ENCODE measurements at regions not wholly inside any gene's neighbourhood (a gene's known extent, or its start where the extent isn't known, plus 50 kb on each side); places are given as distances from the start of the nearest gene placed in this dataset.

- Histone ChIP-seq H3K36me3 (no peaks in the 10 kb centered on the region), H3K4me1 (replicated peaks) (no peaks in the 10 kb centered on the region), H3K4me3 (no peak overlapping the region), H3K27me3 (replicated peaks; ENCODE audit: insufficient read depth) (no peaks in the 10 kb centered on the region), H3K9me3 (no peaks in the 10 kb centered on the region), H3K27ac (no peak overlapping the region)
- no peak for DNase-seq (ENCODE audit: low spot score)
- 57% methylated on average over 2 of the region's 2 CpGs for WGBS
- TF ChIP-seq POLR2AphosphoS5 (IDR thresholded peaks at IDR 0.05) (no peak), POLR2A (IDR thresholded peaks at IDR 0.05) (no peak), CTCF (IDR thresholded peaks at IDR 0.05) (no peak)
- intact Hi-C loops (cut with DNase I) = no loop called here
Measured at GRCh38 chr9:99557816-99558215, 263.9 kb upstream of the NR4A3 start.

- intact Hi-C loops (cut with DNase I) = no loop called here
- Histone ChIP-seq H3K4me3 (no peak overlapping the region), H3K9me3 (no peaks in the 10 kb centered on the region), H3K4me1 (replicated peaks) (no peaks in the 10 kb centered on the region), H3K27ac (no peak overlapping the region), H3K27me3 (replicated peaks; ENCODE audit: insufficient read depth) (no peaks in the 10 kb centered on the region), H3K36me3 (no peaks in the 10 kb centered on the region)
- no peak for DNase-seq (ENCODE audit: low spot score)
- 40% methylated on average over 1 of the region's 1 CpG for WGBS
- no peak for TF ChIP-seq CTCF (IDR thresholded peaks at IDR 0.05)
- TF ChIP-seq POLR2A (IDR thresholded peaks at IDR 0.05) = no peak
- TF ChIP-seq POLR2AphosphoS5 (IDR thresholded peaks at IDR 0.05) = no peak
Measured at GRCh38 chr9:99559776-99560175, 261.9 kb upstream of the NR4A3 start.

GRCh38 chr9:99560561-99560960, 261.1 kb upstream of the NR4A3 start:
- Histone ChIP-seq H3K9me3 (no peaks in the 10 kb centered on the region), H3K27me3 (replicated peaks; ENCODE audit: insufficient read depth) (no peaks in the 10 kb centered on the region), H3K36me3 (no peaks in the 10 kb centered on the region), H3K4me1 (replicated peaks) (no peaks in the 10 kb centered on the region), H3K4me3 (no peak overlapping the region), H3K27ac (no peak overlapping the region)
- intact Hi-C loops (cut with DNase I) = no loop called here
- TF ChIP-seq POLR2A (IDR thresholded peaks at IDR 0.05) (no peak), CTCF (IDR thresholded peaks at IDR 0.05) (no peak), POLR2AphosphoS5 (IDR thresholded peaks at IDR 0.05) (no peak)
- DNase-seq (ENCODE audit: low spot score) = no peak

GRCh38 chr9:99561509-99561917, 260.2 kb upstream of the NR4A3 start:
- H3K4me3 ChIP-seq = no peak overlapping the region
- H3K27ac ChIP-seq = no peak overlapping the region
- H3K9me3 ChIP-seq = no peaks in the 10 kb centered on the region
- TF ChIP-seq CTCF (IDR thresholded peaks at IDR 0.05) (no peak), POLR2A (IDR thresholded peaks at IDR 0.05) (no peak), POLR2AphosphoS5 (IDR thresholded peaks at IDR 0.05) (no peak)
- no peak for DNase-seq (ENCODE audit: low spot score)
- H3K27me3 ChIP-seq (replicated peaks; ENCODE audit: insufficient read depth) = no peaks in the 10 kb centered on the region
- intact Hi-C loops (cut with DNase I) = no loop called here
- WGBS = 91% methylated on average over 2 of the region's 2 CpGs
- no peaks in the 10 kb centered on the region for H3K4me1 ChIP-seq (replicated peaks)
- H3K36me3 ChIP-seq = no peaks in the 10 kb centered on the region

- intact Hi-C loops (cut with DNase I) = no loop called here
- Histone ChIP-seq H3K27ac (no peak overlapping the region), H3K36me3 (no peaks in the 10 kb centered on the region), H3K9me3 (no peaks in the 10 kb centered on the region), H3K4me3 (no peak overlapping the region), H3K4me1 (replicated peaks) (no peaks in the 10 kb centered on the region), H3K27me3 (replicated peaks; ENCODE audit: insufficient read depth) (no peaks in the 10 kb centered on the region)
- no peak for DNase-seq (ENCODE audit: low spot score)
- 83% methylated on average over 2 of the region's 2 CpGs for WGBS
- TF ChIP-seq POLR2A (IDR thresholded peaks at IDR 0.05) = no peak
- no peak for TF ChIP-seq POLR2AphosphoS5 (IDR thresholded peaks at IDR 0.05)
- TF ChIP-seq CTCF (IDR thresholded peaks at IDR 0.05) = no peak
Measured at GRCh38 chr9:99561961-99562565, 259.6 kb upstream of the NR4A3 start.
